GM23338 (cell line): ENCODE measurements at regions not wholly inside any gene's neighbourhood (a gene's known extent, or its start where the extent isn't known, plus 50 kb on each side); places are given as distances from the start of the nearest gene placed in this dataset.

Experiments used
- CREB1 ChIP-seq: fragments of 250-450 bp; sonication (Bioruptor Pico); IDR thresholded peaks from 2 replicates; pipeline ENCODE4 v1.5.0; 2020; ENCODE audit warnings: low read depth, mild to moderate bottlenecking, moderate library complexity
- CTCF ChIP-seq, 2 experiments: fragments of 200-600 bp in 1 of 2; sonication (generic) in 1 of 2; conservative IDR thresholded peaks; 2 replicates each; pipeline versions ENCODE4 v1.5.1 to v1.6.1; 2016 to 2017; ENCODE audit warnings: antibody characterized with exemption in 2 of 2, low read depth in 2 of 2, mild to moderate bottlenecking in 2 of 2, moderate library complexity in 1 of 2
- ETS1 ChIP-seq: IDR thresholded peaks from 2 replicates; pipeline ENCODE4 v1.6.1; 2016; ENCODE audit warnings: antibody characterized with exemption
- EZH2 ChIP-seq: fragments of 200-600 bp; sonication (generic); IDR thresholded peaks from one replicate; pipeline ENCODE4 v1.8.0; 2017; ENCODE audit warnings: antibody characterized with exemption, mild to moderate bottlenecking, low read depth; ENCODE audit not compliant: unreplicated experiment
- EZH2phosphoT487 ChIP-seq: fragments of 200-600 bp; sonication (generic); IDR thresholded peaks from one replicate; pipeline ENCODE4 v1.8.1; 2018; ENCODE audit warnings: antibody characterized with exemption; ENCODE audit not compliant: unreplicated experiment
- JUNB ChIP-seq: IDR thresholded peaks from one replicate; pipeline ENCODE4 v1.6.1; 2016; ENCODE audit warnings: antibody characterized with exemption; ENCODE audit not compliant: unreplicated experiment
- NANOG ChIP-seq: IDR thresholded peaks from 2 replicates; pipeline ENCODE4 v1.6.1; 2016; ENCODE audit warnings: antibody characterized with exemption, borderline replicate concordance
- POLR2AphosphoS5 ChIP-seq: IDR thresholded peaks from 2 replicates; pipeline ENCODE4 v1.6.1; 2016; ENCODE audit warnings: antibody characterized with exemption, low read depth
- REST ChIP-seq: IDR thresholded peaks from one replicate; pipeline ENCODE4 v1.6.1; 2018; ENCODE audit warnings: antibody characterized with exemption; ENCODE audit not compliant: unreplicated experiment
- STAT1 ChIP-seq: IDR thresholded peaks from one replicate; pipeline ENCODE4 v1.6.1; 2016; ENCODE audit warnings: antibody characterized with exemption; ENCODE audit not compliant: unreplicated experiment
- ZNF114 ChIP-seq: fragments of 250-450 bp; sonication (Bioruptor Pico); IDR thresholded peaks from 2 replicates; pipeline ENCODE4 v1.5.0; 2020; ENCODE audit warnings: mild to moderate bottlenecking, moderate library complexity
- ZNF331 ChIP-seq: fragments of 250-450 bp; sonication (Bioruptor Pico); IDR thresholded peaks from 2 replicates; pipeline ENCODE4 v1.5.0; 2020; ENCODE audit warnings: low read depth, mild to moderate bottlenecking, moderate library complexity

- TF ChIP-seq CTCF (conservative IDR thresholded peaks at IDR 0.05; ENCODE audit: low read depth in 2 of 2) (no peak), CREB1 (CRISPR knock-in tag) (no peak), REST (no peak), ETS1 (no peak), JUNB (no peak), NANOG (no peak), EZH2 (no peak), POLR2AphosphoS5 (no peak), EZH2phosphoT487 (no peak), ZNF331 (CRISPR knock-in tag) (no peak), ZNF114 (CRISPR knock-in tag) (no peak), STAT1 (no peak)
These were observed 189.8 kb downstream of the FGF10 start for GRCh38 chr5:44199408-44199807.
